Keratinocyte (primary cell): ENCODE measurements at regions not wholly inside any gene's neighbourhood (a gene's known extent, or its start where the extent isn't known, plus 50 kb on each side); places are given as distances from the start of the nearest gene placed in this dataset.

Experiments used
- DNase-seq: peaks from one replicate; pipeline ENCODE4 v3.0.0-alpha.2; 2011; ENCODE audit warnings: low read depth, missing footprints, low spot score
- FAIRE-seq: peaks from 2 replicates; lab custom pipeline; 2011; peaks lifted over from hg19 to GRCh38; lab: Jason Lieb, UNC
- H2AFZ ChIP-seq: 2 replicates; pipeline ENCODE4 v1.6.0; 2012; ENCODE audit warnings: low read length, control low read depth, inconsistent platforms; ENCODE audit not compliant: control insufficient read depth
- H3K27ac ChIP-seq: 2 replicates; pipeline ENCODE4 v1.5.1; 2011; ENCODE audit warnings: low read length; ENCODE audit not compliant: control insufficient read depth, insufficient read depth
- H3K27me3 ChIP-seq: 3 replicates; pipeline ENCODE4 v1.6.0; 2011; ENCODE audit warnings: low read length; ENCODE audit not compliant: control insufficient read depth, insufficient read depth; ENCODE audit errors: extremely low read depth
- H3K36me3 ChIP-seq, 2 experiments: 2 replicates in 1 of 2; 3 replicates in 1 of 2; pipeline ENCODE4 v1.5.1; 2011; ENCODE audit warnings: low read length in 2 of 2, mild to moderate bottlenecking in 1 of 2; ENCODE audit not compliant: control insufficient read depth in 2 of 2, insufficient read depth in 2 of 2; ENCODE audit errors: extremely low read depth in 1 of 2
- H3K4me1 ChIP-seq: 3 replicates; pipeline ENCODE4 v1.5.1; 2011; ENCODE audit warnings: low read length; ENCODE audit not compliant: control insufficient read depth, insufficient read depth; ENCODE audit errors: extremely low read depth
- H3K4me2 ChIP-seq: 3 replicates; pipeline ENCODE4 v1.6.0; 2011; ENCODE audit warnings: low read depth, low read length; ENCODE audit not compliant: control insufficient read depth, insufficient read depth; ENCODE audit errors: extremely low read depth
- H3K4me3 ChIP-seq, 3 experiments: fragments of 200-600 bp in 1 of 3; sonication (generic) in 1 of 3; 2 replicates in 2 of 3; 3 replicates in 1 of 3; pipeline ENCODE4 v1.5.1; 2011 to 2016; ENCODE audit warnings: low read length in 3 of 3, mild to moderate bottlenecking in 3 of 3, control low read depth in 2 of 3, inconsistent platforms in 1 of 3, low read depth in 1 of 3, mixed read lengths in 1 of 3, mixed run types in 1 of 3, moderate library complexity in 1 of 3; ENCODE audit not compliant: control insufficient read depth in 2 of 3, insufficient read depth in 2 of 3; ENCODE audit errors: extremely low read depth in 1 of 3
- H3K79me2 ChIP-seq: 2 replicates; pipeline ENCODE4 v1.6.0; 2012; ENCODE audit warnings: low read length; ENCODE audit not compliant: control insufficient read depth, insufficient read depth
- H3K9ac ChIP-seq: 3 replicates; pipeline ENCODE4 v1.6.0; 2011; ENCODE audit warnings: low read length; ENCODE audit not compliant: control insufficient read depth, insufficient read depth; ENCODE audit errors: extremely low read depth
- H3K9me1 ChIP-seq: 3 replicates; pipeline ENCODE4 v1.6.0; 2011; ENCODE audit warnings: low read length; ENCODE audit not compliant: control insufficient read depth, insufficient read depth; ENCODE audit errors: extremely low read depth
- H3K9me3 ChIP-seq: 2 replicates; pipeline ENCODE4 v1.5.1; 2012; ENCODE audit warnings: low read depth, low read length; ENCODE audit not compliant: control insufficient read depth
- H4K20me1 ChIP-seq: 3 replicates; pipeline ENCODE4 v1.6.0; 2011; ENCODE audit warnings: low read length; ENCODE audit not compliant: control insufficient read depth, insufficient read depth; ENCODE audit errors: extremely low read depth
- CTCF ChIP-seq, 3 experiments: IDR thresholded peaks in 1 of 3; conservative IDR thresholded peaks in 1 of 3; optimal IDR thresholded peaks in 1 of 3; 2 replicates in 2 of 3; 3 replicates in 1 of 3; pipeline versions ENCODE3 to v1.5.1; 2011; ENCODE audit warnings: low read length in 3 of 3, mild to moderate bottlenecking in 3 of 3, moderate library complexity in 2 of 3, control low read depth in 1 of 3, inconsistent platforms in 1 of 3; ENCODE audit not compliant: insufficient read depth in 2 of 3; ENCODE audit errors: extremely low read depth in 1 of 3
- EZH2 ChIP-seq: IDR thresholded peaks from one replicate; pipeline ENCODE4 v1.6.1; 2012; ENCODE audit warnings: inconsistent platforms, mild to moderate bottlenecking, low read length, moderate library complexity
- dilution Hi-C: fragments of 300-500 bp; cut with MboI; formaldehyde crosslinking; loops from one replicate; pipeline ENCODE4 v1.7.0; 2020; ENCODE audit warnings: low sequenced_read_pairs; ENCODE audit not compliant: extremely low pct_ligation_motif_present

GRCh38 chr20:47417245-47418068, 61.0 kb upstream of the ZMYND8 start:
- no peaks in the 10 kb centered on the region for H3K36me3 ChIP-seq
- FAIRE-seq = no peak
- H3K4me1 ChIP-seq = peaks cover 5% of the 10 kb centered on the region
- H3K4me2 ChIP-seq = no peak overlapping the region
- dilution Hi-C loops = no loop called here
- TF ChIP-seq CTCF (optimal IDR thresholded peaks at IDR 0.05 in 1 of 3, IDR thresholded peaks at IDR 0.05 in 1 of 3, conservative IDR thresholded peaks at IDR 0.05 in 1 of 3; ENCODE audit: extremely low read depth in 1 of 3, insufficient read depth in 2 of 3, low read length in 3 of 3) = no peak
- TF ChIP-seq EZH2 = no peak
- no peaks in the 10 kb centered on the region for H4K20me1 ChIP-seq
- H3K4me3 ChIP-seq = no peak overlapping the region
- H3K9me1 ChIP-seq = no peaks in the 10 kb centered on the region
- H3K9ac ChIP-seq = no peak overlapping the region
- H2AFZ ChIP-seq = no peak overlapping the region
- no peaks in the 10 kb centered on the region for H3K27me3 ChIP-seq
- H3K79me2 ChIP-seq = no peaks in the 10 kb centered on the region
- H3K27ac ChIP-seq = no peak overlapping the region
- no peaks in the 10 kb centered on the region for H3K9me3 ChIP-seq
- no peak for DNase-seq

- dilution Hi-C loops = no loop called here
- H3K9me3 ChIP-seq = no peaks in the 10 kb centered on the region
- FAIRE-seq = no peak
- no peak overlapping the region for H3K4me3 ChIP-seq
- H3K27me3 ChIP-seq = no peaks in the 10 kb centered on the region
- H3K79me2 ChIP-seq = no peaks in the 10 kb centered on the region
- no peak overlapping the region for H3K9ac ChIP-seq
- H3K27ac ChIP-seq = no peak overlapping the region
- no peak for DNase-seq
- H3K9me1 ChIP-seq = no peaks in the 10 kb centered on the region
- no peaks in the 10 kb centered on the region for H3K36me3 ChIP-seq
- no peaks in the 10 kb centered on the region for H4K20me1 ChIP-seq
- H3K4me2 ChIP-seq = no peak overlapping the region
- TF ChIP-seq CTCF (optimal IDR thresholded peaks at IDR 0.05 in 1 of 3, IDR thresholded peaks at IDR 0.05 in 1 of 3, conservative IDR thresholded peaks at IDR 0.05 in 1 of 3; ENCODE audit: extremely low read depth in 1 of 3, insufficient read depth in 2 of 3, low read length in 3 of 3) = no peak
- TF ChIP-seq EZH2 = no peak
- H3K4me1 ChIP-seq = peaks cover 5% of the 10 kb centered on the region
- no peak overlapping the region for H2AFZ ChIP-seq
Observed at GRCh38 chr20:47418069-47418757, 61.7 kb upstream of the ZMYND8 start.
